Smooth muscle cell of the brain vasculature (primary cell): ENCODE measurements at regions not wholly inside any gene's neighbourhood (a gene's known extent, or its start where the extent isn't known, plus 50 kb on each side); places are given as distances from the start of the nearest gene placed in this dataset.
"Not testable (repeated sequence)": the region's sequence is repeated elsewhere in the genome, so short reads cannot be mapped to it uniquely, and the experiment has no call there.

Experiments
- DNase-seq: peaks from one replicate; pipeline ENCODE4 v3.0.0-alpha.2; 2012; ENCODE audit warnings: low read depth, low spot score

- DNase-seq = no peak
Observed at GRCh38 chr14:85336257-85336656, 193.7 kb upstream of the FLRT2 start.

DNA sequence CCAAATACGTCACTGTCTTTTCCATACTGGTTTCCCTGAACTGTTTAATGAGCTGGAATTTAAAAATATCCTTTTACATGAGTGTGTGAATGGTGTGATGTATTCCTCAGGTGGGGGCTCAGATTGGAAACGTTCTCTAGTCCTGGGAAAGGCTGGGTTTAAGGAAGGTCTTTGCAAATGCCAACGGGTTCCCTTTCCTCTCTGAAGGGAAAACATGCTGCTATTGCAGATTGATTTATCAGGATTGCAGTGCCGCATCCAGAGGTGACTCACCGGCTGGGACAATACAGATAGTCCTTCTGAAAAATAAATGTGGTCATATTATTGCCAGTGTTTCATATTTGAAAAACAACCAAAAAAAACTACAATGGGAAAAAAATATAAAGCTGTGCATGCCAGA is 193.1 kb upstream of the FLRT2 start:
- DNase-seq = no peak

DNA sequence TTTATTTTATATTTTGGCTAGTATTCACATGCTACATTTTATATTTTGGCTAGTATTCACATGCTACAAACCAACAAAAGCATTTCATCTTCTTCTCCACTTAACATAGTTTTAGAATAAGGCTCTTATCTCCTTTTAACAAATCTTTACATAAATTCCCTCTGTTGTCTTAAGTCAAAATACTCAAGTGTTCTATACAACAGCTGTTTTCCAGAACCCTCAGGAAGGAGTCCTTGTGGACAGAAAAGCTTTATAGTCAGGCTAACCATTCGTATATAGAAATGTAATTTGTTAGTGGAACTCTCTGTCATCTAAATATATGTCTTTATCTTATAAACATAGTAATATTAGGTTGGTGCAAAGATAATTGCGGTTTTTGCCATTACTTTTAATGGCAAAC is 191.0 kb upstream of the FLRT2 start:
- DNase-seq = no peak

DNA sequence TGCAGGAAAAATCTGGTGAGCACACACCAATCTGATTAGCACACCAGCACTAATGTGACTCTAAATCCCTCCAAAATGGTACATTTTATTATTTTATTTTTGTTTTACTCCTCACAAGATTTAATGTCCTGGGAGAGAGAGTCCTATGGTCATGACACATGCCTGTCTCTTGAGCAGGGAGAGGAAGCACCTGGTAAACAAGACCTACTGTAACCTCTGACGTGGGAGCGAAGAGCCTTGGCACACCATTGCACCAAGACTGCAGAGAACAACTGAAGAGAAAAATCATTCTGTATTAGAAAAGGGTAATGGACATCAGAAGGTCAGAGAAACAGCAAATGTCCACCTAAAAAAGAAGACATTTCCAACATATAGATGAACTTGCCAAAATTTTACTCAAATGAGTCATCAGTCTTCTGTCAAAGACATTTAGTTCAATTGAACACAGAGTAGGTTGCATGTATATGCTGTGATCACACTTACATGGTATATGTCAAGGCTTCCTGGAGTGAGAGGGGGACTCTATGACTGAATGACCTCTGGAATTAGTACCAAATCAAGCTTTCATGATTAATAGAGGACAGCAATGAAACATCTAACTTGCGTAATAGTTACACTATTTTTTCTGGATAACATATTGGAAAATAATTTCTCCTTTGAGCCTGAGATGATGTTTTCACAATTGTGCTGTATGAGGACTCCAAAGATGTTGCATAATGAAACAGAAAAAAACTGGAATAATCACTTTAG is 186.9 kb upstream of the FLRT2 start:
- DNase-seq = no peak

GRCh38 chr14:85344171-85344570 is 185.8 kb upstream of the FLRT2 start:
- no peak for DNase-seq

DNA sequence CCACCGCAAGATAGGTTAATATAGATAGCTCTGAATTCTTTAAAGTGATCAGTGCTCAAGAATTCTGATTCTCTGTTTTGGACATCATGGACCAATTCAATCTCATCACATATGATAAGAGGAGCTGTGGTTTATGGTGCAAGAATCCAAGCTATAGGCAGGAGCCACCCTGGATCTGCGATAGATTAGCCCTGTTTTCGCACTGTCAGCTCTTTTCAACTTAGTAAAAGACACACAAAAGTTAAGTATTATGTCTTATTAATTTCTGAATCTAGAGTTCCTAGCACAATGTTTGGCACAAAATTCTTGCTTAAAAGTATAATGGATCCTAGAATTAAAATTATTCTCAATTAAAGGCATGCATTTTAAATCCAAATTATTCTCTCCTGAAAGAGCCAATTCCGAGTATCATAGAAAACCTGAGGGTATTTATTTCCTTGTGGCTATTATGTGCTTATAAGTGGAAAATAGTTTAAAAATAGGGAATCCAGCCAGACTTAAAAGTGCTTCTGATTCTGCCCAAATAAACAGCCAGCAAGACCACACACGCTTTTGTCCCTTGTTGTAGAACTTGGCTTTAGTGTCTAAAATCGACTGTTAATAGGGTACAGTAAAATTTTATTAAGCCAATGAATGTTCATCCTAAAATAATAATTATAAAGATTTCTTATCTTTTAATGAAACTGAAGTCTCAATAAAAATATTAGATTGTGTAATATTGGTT is 184.9 kb upstream of the FLRT2 start:
- DNase-seq = no peak

- DNase-seq = no peak
Observed at GRCh38 chr14:85350667-85351066, 179.3 kb upstream of the FLRT2 start.

GRCh38 chr14:85352588-85352987 is 177.4 kb upstream of the FLRT2 start:
- not testable (repeated sequence) for DNase-seq

GRCh38 chr14:85357120-85357519 is 172.8 kb upstream of the FLRT2 start:
- no peak for DNase-seq

DNA sequence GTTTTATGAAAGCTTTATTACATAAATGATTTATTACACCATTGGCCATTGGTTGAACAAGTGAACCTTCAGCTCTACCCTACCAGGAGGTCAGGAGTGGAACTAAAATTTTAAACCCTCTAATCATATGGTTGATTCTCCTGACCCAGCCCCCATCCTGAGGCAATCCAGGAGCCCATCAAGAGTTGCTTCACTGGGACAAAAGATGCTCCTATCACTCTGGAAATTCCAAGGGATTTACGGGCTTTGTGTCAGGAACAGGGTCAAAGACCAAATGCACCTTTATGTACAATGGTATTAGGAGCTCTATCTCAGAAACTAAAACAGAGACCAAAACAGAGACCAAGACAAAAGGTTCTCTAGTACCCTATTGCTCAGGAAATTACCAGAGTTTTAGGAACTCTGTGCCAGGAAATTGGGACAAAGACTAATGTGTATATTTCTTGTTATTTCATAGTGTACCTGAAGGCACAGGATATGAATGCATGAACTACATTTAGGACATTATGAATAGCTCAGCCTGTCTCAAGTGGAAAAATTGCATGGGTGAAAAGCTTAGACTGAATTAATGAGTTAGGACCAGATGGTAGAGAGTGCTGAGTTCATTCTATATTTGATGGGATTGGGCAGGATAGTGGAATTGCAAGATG is 171.7 kb upstream of the FLRT2 start:
- DNase-seq = no peak

DNA sequence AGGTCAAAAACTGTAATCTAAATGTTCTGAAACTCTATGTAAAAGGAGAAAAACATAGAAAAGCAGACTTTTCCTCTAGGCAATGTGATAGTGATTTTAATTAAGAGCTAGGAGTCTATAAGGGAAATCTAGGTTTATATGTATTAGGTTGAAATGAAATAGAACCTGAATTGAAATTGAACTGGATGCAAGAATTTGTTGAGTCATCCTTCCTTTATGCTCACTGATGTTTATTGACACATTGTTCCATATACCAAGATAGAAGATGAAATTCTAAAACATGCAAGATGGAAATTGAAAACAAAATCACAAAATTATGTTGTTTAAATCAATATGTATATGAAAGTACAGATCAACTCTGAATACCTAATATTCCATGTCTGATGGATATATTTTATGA is 170.4 kb upstream of the FLRT2 start:
- no peak for DNase-seq

DNA sequence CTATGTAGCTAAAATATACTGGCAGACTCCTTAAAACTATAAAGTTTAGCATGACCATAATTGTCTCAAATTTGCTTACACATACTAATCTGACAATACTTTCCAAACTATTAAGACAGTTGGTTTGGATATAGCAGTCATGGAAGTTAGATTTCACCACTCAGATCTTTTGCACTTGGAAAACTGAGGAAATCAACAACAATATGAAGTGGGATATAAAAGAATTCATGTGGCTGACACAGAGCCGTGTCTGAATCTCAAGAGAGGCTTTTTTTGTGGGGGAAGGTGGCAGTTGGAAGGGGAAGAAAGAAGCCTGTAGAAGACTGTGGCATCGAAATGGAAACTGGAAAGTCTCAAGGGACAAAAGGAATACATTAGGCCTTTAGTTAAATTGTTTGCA is 166.6 kb upstream of the FLRT2 start:
- DNase-seq = no peak

GRCh38 chr14:85366226-85366625 is 163.7 kb upstream of the FLRT2 start:
- no peak for DNase-seq

DNA sequence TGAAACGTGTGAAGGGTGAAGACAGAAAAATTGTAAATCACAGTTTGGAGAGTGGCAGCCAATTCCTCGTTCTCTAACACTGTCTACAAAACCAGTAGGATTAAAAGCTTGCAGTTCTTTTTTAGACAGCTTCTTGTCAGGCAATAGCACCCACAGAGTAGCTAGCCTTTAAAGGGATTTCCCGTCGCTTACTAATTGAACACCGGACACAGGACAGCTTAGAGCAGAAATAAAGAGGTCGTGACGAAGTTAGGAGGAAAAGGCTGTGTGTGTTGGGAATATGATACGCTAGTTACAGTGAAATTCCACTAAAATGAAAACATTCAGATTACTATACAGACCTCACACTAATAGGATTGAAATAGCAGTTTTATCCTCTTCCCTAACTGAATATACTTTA is 149.1 kb upstream of the FLRT2 start:
- no peak for DNase-seq

- DNase-seq = no peak
Observed at GRCh38 chr14:85382341-85382740, 147.6 kb upstream of the FLRT2 start.

DNA sequence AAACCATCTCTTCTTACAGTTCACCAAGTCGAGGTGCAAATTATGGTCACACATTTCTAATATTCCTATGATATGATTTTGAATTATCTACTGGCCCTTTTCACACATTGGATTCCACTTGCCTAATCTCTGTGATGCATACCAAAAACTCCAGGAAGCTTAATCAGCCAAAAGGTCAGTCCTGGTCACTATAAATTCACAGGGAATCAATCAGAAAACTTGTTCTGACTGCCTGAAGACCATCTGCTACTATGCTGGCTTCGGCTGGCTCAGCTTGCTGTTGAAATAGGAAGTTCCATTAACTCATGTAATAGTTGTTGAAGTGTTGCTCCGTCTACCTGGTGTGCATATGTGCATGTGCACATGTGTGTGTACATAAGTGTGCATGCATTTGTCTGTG is 142.8 kb upstream of the FLRT2 start:
- DNase-seq = no peak

- DNase-seq = no peak
Observed at GRCh38 chr14:85390236-85390635, 139.7 kb upstream of the FLRT2 start.

- no peak for DNase-seq
Observed at GRCh38 chr14:85391455-85391854, 138.5 kb upstream of the FLRT2 start.

DNA sequence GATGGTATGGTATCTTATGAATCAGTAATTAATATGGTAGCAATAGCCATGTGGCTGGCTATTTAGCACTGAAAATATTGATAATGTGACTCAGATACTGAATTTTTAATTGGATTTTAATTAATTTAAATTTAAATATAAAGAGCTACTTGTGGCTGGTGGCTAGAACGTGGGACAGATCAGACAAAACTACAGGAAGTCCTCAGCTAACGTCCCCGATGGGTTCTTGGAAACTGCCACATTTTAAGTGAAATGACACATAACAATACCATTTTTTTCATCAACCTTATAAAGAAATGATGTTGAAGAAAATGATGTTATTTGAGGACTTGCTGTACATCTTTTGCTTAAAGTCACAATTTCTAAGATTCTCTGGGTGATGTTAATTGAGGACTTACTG is 138.1 kb upstream of the FLRT2 start:
- no peak for DNase-seq

DNA sequence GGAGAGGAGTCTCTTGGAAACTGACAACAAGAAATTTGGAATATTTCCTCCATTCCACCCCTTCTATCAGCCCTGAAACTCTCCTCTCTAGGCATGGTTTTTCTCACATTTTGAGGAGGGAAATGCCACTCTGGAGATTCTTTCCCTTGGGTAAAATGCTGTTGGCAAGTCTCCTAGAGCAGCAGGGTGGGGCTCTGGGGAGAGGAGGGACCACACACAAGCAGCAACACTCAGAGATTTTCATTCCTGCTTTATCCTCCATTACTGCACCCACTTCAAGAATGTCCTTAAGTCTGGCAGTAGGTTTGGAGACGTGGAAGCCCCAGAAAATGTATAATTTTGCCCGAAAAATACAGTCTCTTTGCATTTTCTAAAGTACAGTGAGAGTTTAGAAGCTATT is 130.8 kb upstream of the FLRT2 start:
- no peak for DNase-seq

DNA sequence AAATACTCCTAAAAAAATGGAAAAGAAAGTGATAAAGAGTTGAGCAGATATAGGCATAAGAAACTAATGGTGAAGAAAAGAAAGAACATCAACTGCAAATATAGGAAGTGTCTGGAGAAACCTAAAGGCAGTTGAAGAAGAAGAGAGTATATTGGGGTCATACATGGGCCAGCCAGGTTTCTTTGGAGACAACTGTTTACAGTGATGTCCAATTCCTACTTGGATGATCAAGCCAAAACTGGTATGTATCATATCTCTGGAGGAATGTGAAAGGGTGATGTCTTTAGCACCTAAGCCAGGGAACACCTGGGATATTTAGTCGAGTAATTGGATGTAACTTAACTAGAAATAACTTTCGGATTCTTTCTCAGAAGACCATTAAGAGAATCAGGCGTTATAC is 129.3 kb upstream of the FLRT2 start:
- no peak for DNase-seq

GRCh38 chr14:85401384-85401783 is 128.6 kb upstream of the FLRT2 start:
- DNase-seq = no peak

DNA sequence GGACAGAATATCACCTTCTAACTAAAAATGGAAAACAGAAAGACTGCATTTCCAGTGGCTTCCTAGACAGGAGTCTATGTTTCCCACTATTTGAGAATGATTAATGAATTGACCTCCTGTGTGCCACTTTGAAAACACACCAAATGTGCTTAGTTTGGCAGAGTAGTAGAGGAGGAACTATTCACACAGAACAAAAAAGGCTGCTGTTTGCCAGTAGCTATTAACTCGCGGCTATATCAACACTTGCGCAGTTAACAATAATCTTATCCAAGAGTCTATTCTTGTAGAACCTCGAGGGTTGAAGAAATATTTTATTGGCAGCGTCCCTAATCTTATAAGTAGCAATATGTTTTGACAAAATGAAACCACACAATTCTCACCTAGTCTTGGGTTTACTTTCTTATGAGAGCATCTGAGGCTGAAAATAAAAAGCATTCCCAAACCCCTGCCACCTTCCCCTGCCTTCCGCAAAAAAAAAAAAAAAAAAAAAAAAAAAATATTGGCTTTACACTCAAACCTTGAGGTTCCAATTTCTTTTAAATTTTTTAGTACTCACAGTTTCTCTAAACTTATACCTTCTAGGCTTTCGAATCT is 127.3 kb upstream of the FLRT2 start:
- DNase-seq = no peak
